Liver (tissue), 8 donors: ENCODE measurements at regions not wholly inside any gene's neighbourhood (a gene's known extent, or its start where the extent isn't known, plus 50 kb on each side); places are given as distances from the start of the nearest gene placed in this dataset.

Experiments
- DNase-seq: peaks from one replicate; pipeline ENCODE4 v3.0.0-alpha.2; 2017; ENCODE audit warnings: low spot score
- H3K27ac ChIP-seq, 2 donors: one replicate each; pipeline ENCODE4 v1.7.0; 2013; ENCODE audit warnings: inconsistent platforms in 2 of 2, low read length in 2 of 2, control low read depth in 1 of 2, low read depth in 1 of 2, mild to moderate bottlenecking in 1 of 2
- H3K27me3 ChIP-seq, 4 donors: one replicate each; pipeline versions ENCODE4 v1.6.1 to v1.7.0; 2013; ENCODE audit warnings: low read length in 3 of 4, inconsistent platforms in 1 of 4, mild to moderate bottlenecking in 1 of 4, moderate library complexity in 1 of 4; ENCODE audit not compliant: control insufficient read depth in 4 of 4, insufficient read depth in 4 of 4
- H3K36me3 ChIP-seq, 4 donors: one replicate each; pipeline versions ENCODE4 v1.6.1 to v1.7.0; 2013; ENCODE audit warnings: low read length in 3 of 4, mild to moderate bottlenecking in 3 of 4, low read depth in 1 of 4, moderate library complexity in 1 of 4; ENCODE audit not compliant: control insufficient read depth in 4 of 4, insufficient read depth in 3 of 4
- H3K4me1 ChIP-seq, 4 donors: one replicate each; pipeline versions ENCODE4 v1.6.1 to v1.7.0; 2013; ENCODE audit warnings: low read length in 3 of 4, mild to moderate bottlenecking in 3 of 4, moderate library complexity in 1 of 4; ENCODE audit not compliant: control insufficient read depth in 4 of 4, insufficient read depth in 4 of 4
- H3K4me3 ChIP-seq, 3 donors: one replicate each; pipeline versions ENCODE4 v1.6.1 to v1.7.0; 2013; ENCODE audit warnings: low read length in 3 of 3, control low read depth in 1 of 3, low read depth in 1 of 3, mild to moderate bottlenecking in 1 of 3
- H3K9ac ChIP-seq, 2 donors: one replicate each; pipeline ENCODE4 v1.7.0; 2013; ENCODE audit warnings: low read length in 2 of 2, mild to moderate bottlenecking in 2 of 2, moderate library complexity in 2 of 2, control low read depth in 1 of 2, low read depth in 1 of 2
- H3K9me3 ChIP-seq, 4 donors: one replicate each; pipeline versions ENCODE4 v1.6.1 to v1.7.0; 2013; ENCODE audit warnings: low read length in 3 of 4; ENCODE audit not compliant: control insufficient read depth in 4 of 4
- ATF3 ChIP-seq: IDR thresholded peaks from 2 replicates; pipeline ENCODE4 v1.6.1; 2016; ENCODE audit warnings: antibody characterized with exemption
- CTCF ChIP-seq: fragments of 150-350 bp; IDR thresholded peaks from 2 replicates; pipeline ENCODE4 v1.5.1; 2017; ENCODE audit warnings: improper control_type of control experiment, low read depth, low read length; ENCODE audit not compliant: missing input control
- FOXA1 ChIP-seq: IDR thresholded peaks from 2 replicates; pipeline ENCODE4 v1.6.1; 2016; ENCODE audit warnings: antibody characterized with exemption
- MAX ChIP-seq: IDR thresholded peaks from 2 replicates; pipeline ENCODE4 v1.6.1; 2016; ENCODE audit warnings: antibody characterized with exemption
- NR2F2 ChIP-seq: IDR thresholded peaks from 2 replicates; pipeline ENCODE4 v1.6.1; 2016; ENCODE audit warnings: antibody characterized with exemption
- REST ChIP-seq: IDR thresholded peaks from 2 replicates; pipeline ENCODE4 v1.6.1; 2016; ENCODE audit warnings: antibody characterized with exemption, mild to moderate bottlenecking
- RXRA ChIP-seq, 2 donors: IDR thresholded peaks; 2 replicates each; pipeline ENCODE4 v1.6.1; 2017 to 2018; ENCODE audit warnings: antibody characterized with exemption in 2 of 2, mild to moderate bottlenecking in 1 of 2
- YY1 ChIP-seq: IDR thresholded peaks from 2 replicates; pipeline ENCODE4 v1.6.1; 2016; ENCODE audit warnings: antibody characterized with exemption, mild to moderate bottlenecking
- ZBTB33 ChIP-seq: IDR thresholded peaks from 2 replicates; pipeline ENCODE4 v1.6.1; 2016; ENCODE audit warnings: antibody characterized with exemption
- WGBS: extraction: QIAGEN DNeasy Blood & Tissue Kit; methylation state at CpG from one replicate; pipeline ENCODE4 v1.1.7; 2013; 5-methylcytosine and 5-hydroxymethylcytosine counted together
- donor health status: healthy.
- donor health status: healthy.
- donor health status: healthy.
- donor health status: healthy.
- donor health status: healthy.

GRCh38 chr5:102663749-102664530 lies 91.2 kb upstream of the PAM start:
- no peak overlapping the region for H3K27ac ChIP-seq
- TF ChIP-seq REST: no peak
- no peak for TF ChIP-seq ATF3
- no peak for TF ChIP-seq RXRA (IDR thresholded peaks at IDR 0.05)
- no peak for TF ChIP-seq YY1
- H3K9me3 ChIP-seq: no peaks in the 10 kb centered on the region
- H3K27me3 ChIP-seq: peaks cover 0 to 3% (median 0%) of the 10 kb centered on the region in 4 donors
- H3K4me1 ChIP-seq: no peaks in the 10 kb centered on the region
- no peak overlapping the region for H3K9ac ChIP-seq
- WGBS: 27% methylated on average over 1 of the region's 1 CpG
- no peaks in the 10 kb centered on the region for H3K36me3 ChIP-seq
- DNase-seq: no peak
- H3K4me3 ChIP-seq: no peak overlapping the region

- H3K9ac ChIP-seq: no peak overlapping the region
- H3K9me3 ChIP-seq: no peaks in the 10 kb centered on the region
- no peaks in the 10 kb centered on the region for H3K36me3 ChIP-seq
- DNase-seq: no peak
- H3K4me1 ChIP-seq: no peaks in the 10 kb centered on the region
- peaks cover 0 to 3% (median 0%) of the 10 kb centered on the region in 4 donors for H3K27me3 ChIP-seq
- TF ChIP-seq CTCF (no peak), MAX (no peak), ZBTB33 (no peak), FOXA1 (no peak), YY1 (no peak), NR2F2 (no peak)
- 69% methylated on average over 4 of the region's 4 CpGs for WGBS
- no peak overlapping the region for H3K4me3 ChIP-seq
- H3K27ac ChIP-seq: no peak overlapping the region
Measured at GRCh38 chr5:102664616-102665335, 90.3 kb upstream of the PAM start.
